Neuronal stem cell (in vitro differentiated cells): ENCODE measurements at regions not wholly inside any gene's neighbourhood (a gene's known extent, or its start where the extent isn't known, plus 50 kb on each side); places are given as distances from the start of the nearest gene placed in this dataset.

Experiments
- DNase-seq: peaks from one replicate; pipeline ENCODE4 v3.0.0-alpha.2; 2013; ENCODE audit warnings: low spot score
- H2AFZ ChIP-seq: one replicate; pipeline ENCODE4 v1.6.1; 2013; ENCODE audit warnings: mild to moderate bottlenecking, low read length, inconsistent platforms
- H2AK5ac ChIP-seq: 2 replicates; pipeline ENCODE4 v1.6.1; 2013; ENCODE audit warnings: low read depth, mild to moderate bottlenecking, inconsistent platforms, low read length, moderate library complexity, mixed read lengths
- H2BK120ac ChIP-seq: 2 replicates; pipeline ENCODE4 v1.6.1; 2013; ENCODE audit warnings: low read depth, mild to moderate bottlenecking, inconsistent platforms, low read length, moderate library complexity, mixed read lengths
- H2BK12ac ChIP-seq: one replicate; pipeline ENCODE4 v1.6.1; 2013; ENCODE audit warnings: low read length, inconsistent platforms
- H2BK15ac ChIP-seq: 2 replicates; pipeline ENCODE4 v1.6.1; 2013; ENCODE audit warnings: mild to moderate bottlenecking, low read length, inconsistent platforms, mixed read lengths
- H2BK5ac ChIP-seq: one replicate; pipeline ENCODE4 v1.6.1; 2013; ENCODE audit warnings: inconsistent platforms, mild to moderate bottlenecking, low read length, moderate library complexity
- H3K14ac ChIP-seq: one replicate; pipeline ENCODE4 v1.6.1; 2013; ENCODE audit warnings: low read length, inconsistent platforms
- H3K18ac ChIP-seq: 2 replicates; pipeline ENCODE4 v1.6.1; 2013; ENCODE audit warnings: low read length, inconsistent platforms
- H3K23ac ChIP-seq: 2 replicates; pipeline ENCODE4 v1.6.1; 2013; ENCODE audit warnings: low read depth, mild to moderate bottlenecking, mixed read lengths, low read length, inconsistent platforms; ENCODE audit not compliant: poor library complexity
- H3K27ac ChIP-seq: replicated peaks from 3 replicates; pipeline ENCODE4 v1.5.1; 2013; ENCODE audit warnings: low read length, inconsistent platforms
- H3K27me3 ChIP-seq, 3 experiments: 2 replicates each; pipeline ENCODE4 v1.6.1; 2013; ENCODE audit warnings: low read length in 3 of 3, mild to moderate bottlenecking in 2 of 3, inconsistent platforms in 1 of 3, low read depth in 1 of 3, mixed read lengths in 1 of 3, moderate library complexity in 1 of 3; ENCODE audit not compliant: control insufficient read depth in 3 of 3, insufficient read depth in 3 of 3
- H3K36me3 ChIP-seq, 2 donors: replicated peaks in 1 of 2; 2 replicates each; pipeline ENCODE4 v1.6.1; 2013; ENCODE audit warnings: low read length in 2 of 2; ENCODE audit not compliant: control insufficient read depth in 2 of 2, insufficient read depth in 2 of 2
- H3K4ac ChIP-seq: 2 replicates; pipeline ENCODE4 v1.6.1; 2013; ENCODE audit warnings: inconsistent platforms, mild to moderate bottlenecking, low read length, moderate library complexity
- H3K4me1 ChIP-seq, 2 donors: 1 replicate in 1 of 2; 2 replicates in 1 of 2; pipeline ENCODE4 v1.6.1; 2013; ENCODE audit warnings: low read length in 2 of 2, low read depth in 1 of 2; ENCODE audit not compliant: control insufficient read depth in 2 of 2, insufficient read depth in 1 of 2
- H3K4me2 ChIP-seq: one replicate; pipeline ENCODE4 v1.6.1; 2013; ENCODE audit warnings: mild to moderate bottlenecking, low read length, inconsistent platforms; ENCODE audit not compliant: insufficient read depth, poor library complexity, severe bottlenecking
- H3K4me3 ChIP-seq, 2 donors: 2 replicates each; pipeline ENCODE4 v1.5.1; 2013; ENCODE audit warnings: low read length in 2 of 2, mild to moderate bottlenecking in 2 of 2, inconsistent platforms in 1 of 2, moderate library complexity in 1 of 2
- H3K79me1 ChIP-seq: one replicate; pipeline ENCODE4 v1.6.1; 2013; ENCODE audit warnings: low read depth, mild to moderate bottlenecking, inconsistent platforms, low read length, moderate library complexity
- H3K9ac ChIP-seq: one replicate; pipeline ENCODE4 v1.6.1; 2013; ENCODE audit warnings: mild to moderate bottlenecking, low read depth, low read length, inconsistent platforms; ENCODE audit not compliant: poor library complexity
- H3K9me3 ChIP-seq, 2 donors: replicated peaks in 1 of 2; 2 replicates each; pipeline versions ENCODE3 to v1.6.1; 2013; ENCODE audit warnings: low read length in 2 of 2, mild to moderate bottlenecking in 2 of 2, inconsistent platforms in 1 of 2, low read depth in 1 of 2, mixed read lengths in 1 of 2, moderate library complexity in 1 of 2; ENCODE audit not compliant: control insufficient read depth in 2 of 2, insufficient read depth in 1 of 2
- H4K8ac ChIP-seq: one replicate; pipeline ENCODE4 v1.6.1; 2013; ENCODE audit warnings: low read depth, mild to moderate bottlenecking, inconsistent platforms, low read length, moderate library complexity
- H4K91ac ChIP-seq: one replicate; pipeline ENCODE4 v1.6.1; 2013; ENCODE audit warnings: low read length, low read depth, mild to moderate bottlenecking, inconsistent platforms; ENCODE audit not compliant: poor library complexity
- WGBS, 2 donors: extraction: QIAGEN DNeasy Blood & Tissue Kit; methylation state at CpG; one replicate each; pipeline ENCODE4 v1.1.7; 2013; ENCODE audit warnings: missing lambda C conversion rate in 2 of 2, mixed read lengths in 1 of 2; ENCODE audit not compliant: insufficient read length in 2 of 2, insufficient replicate concordance in 1 of 2; ENCODE audit errors: extremely low coverage in 2 of 2; 5-methylcytosine and 5-hydroxymethylcytosine counted together

- Histone ChIP-seq H2BK15ac (no peak overlapping the region), H2BK12ac (no peak overlapping the region), H3K9ac (no peak overlapping the region), H3K36me3 (no peaks in the 10 kb centered on the region), H3K23ac (no peak overlapping the region), H3K14ac (no peak overlapping the region), H3K4me1 (no peaks in the 10 kb centered on the region), H4K91ac (no peak overlapping the region), H3K4me2 (no peak overlapping the region), H3K9me3 (peaks cover 11 to 16% of the 10 kb centered on the region in 2 donors), H2BK120ac (no peak overlapping the region), H3K4ac (no peak overlapping the region), H3K27me3 (no peaks in the 10 kb centered on the region), H3K18ac (no peak overlapping the region), H3K79me1 (no peaks in the 10 kb centered on the region), H2BK5ac (no peak overlapping the region), H2AK5ac (no peak overlapping the region), H3K4me3 (no peak overlapping the region), H3K27ac (no peak overlapping the region), H4K8ac (no peak overlapping the region), H2AFZ (no peak overlapping the region)
- no peak for DNase-seq
- WGBS, 2 donors = no CpG with 5 or more reads among the region's 2 CpGs
Observed at GRCh38 chr5:126081209-126081608, 342.0 kb upstream of the GRAMD2B start.

- Histone ChIP-seq H3K4ac (no peak overlapping the region), H3K36me3 (no peaks in the 10 kb centered on the region), H3K4me2 (no peak overlapping the region), H3K27me3 (no peaks in the 10 kb centered on the region), H3K9ac (no peak overlapping the region), H2AK5ac (no peak overlapping the region), H3K23ac (no peak overlapping the region), H3K9me3 (peaks cover 2 to 5% of the 10 kb centered on the region in 2 donors), H3K14ac (no peak overlapping the region), H3K18ac (no peak overlapping the region), H2BK5ac (no peak overlapping the region), H3K27ac (no peak overlapping the region), H2BK12ac (no peak overlapping the region), H2BK120ac (no peak overlapping the region), H3K4me1 (no peaks in the 10 kb centered on the region), H2BK15ac (no peak overlapping the region), H4K91ac (no peak overlapping the region), H3K79me1 (no peaks in the 10 kb centered on the region), H2AFZ (no peak overlapping the region), H4K8ac (no peak overlapping the region), H3K4me3 (no peak overlapping the region)
- WGBS, 2 donors = no CpG with 5 or more reads among the region's 2 CpGs
- DNase-seq = no peak
Observed at GRCh38 chr5:126093041-126093440, 330.2 kb upstream of the GRAMD2B start.

GRCh38 chr5:126093718-126094117, 329.5 kb upstream of the GRAMD2B start:
- no peaks in the 10 kb centered on the region for H3K4me1 ChIP-seq
- H3K27me3 ChIP-seq = no peaks in the 10 kb centered on the region
- H3K4me2 ChIP-seq = no peak overlapping the region
- WGBS, 2 donors = no CpG with 5 or more reads among the region's 5 CpGs
- H3K36me3 ChIP-seq = no peaks in the 10 kb centered on the region
- peaks cover 2 to 5% of the 10 kb centered on the region in 2 donors for H3K9me3 ChIP-seq
- H2BK5ac ChIP-seq = no peak overlapping the region
- no peak overlapping the region for H2AFZ ChIP-seq
- no peak overlapping the region for H3K23ac ChIP-seq
- no peak overlapping the region for H4K91ac ChIP-seq
- H4K8ac ChIP-seq = no peak overlapping the region
- H3K18ac ChIP-seq = no peak overlapping the region
- no peak overlapping the region for H2AK5ac ChIP-seq
- no peaks in the 10 kb centered on the region for H3K79me1 ChIP-seq
- no peak overlapping the region for H3K4me3 ChIP-seq
- no peak overlapping the region for H2BK120ac ChIP-seq
- H3K14ac ChIP-seq = no peak overlapping the region
- H2BK15ac ChIP-seq = no peak overlapping the region
- H3K9ac ChIP-seq = no peak overlapping the region
- no peak overlapping the region for H3K27ac ChIP-seq
- H3K4ac ChIP-seq = no peak overlapping the region
- DNase-seq = no peak
- H2BK12ac ChIP-seq = no peak overlapping the region

- no peak for DNase-seq
- H3K79me1 ChIP-seq = no peaks in the 10 kb centered on the region
- H2AK5ac ChIP-seq = no peak overlapping the region
- no peak overlapping the region for H2BK5ac ChIP-seq
- H3K18ac ChIP-seq = no peak overlapping the region
- H3K27ac ChIP-seq = no peak overlapping the region
- peaks cover 2 to 5% of the 10 kb centered on the region in 2 donors for H3K9me3 ChIP-seq
- H3K14ac ChIP-seq = no peak overlapping the region
- no peak overlapping the region for H3K4me3 ChIP-seq
- no peak overlapping the region for H4K91ac ChIP-seq
- no peak overlapping the region for H3K4ac ChIP-seq
- no CpG with 5 or more reads among the region's 2 CpGs for WGBS, 2 donors
- H3K27me3 ChIP-seq = no peaks in the 10 kb centered on the region
- H3K36me3 ChIP-seq = no peaks in the 10 kb centered on the region
- no peak overlapping the region for H3K4me2 ChIP-seq
- no peak overlapping the region for H2BK12ac ChIP-seq
- no peak overlapping the region for H2BK15ac ChIP-seq
- H2AFZ ChIP-seq = no peak overlapping the region
- no peak overlapping the region for H4K8ac ChIP-seq
- H3K4me1 ChIP-seq = peaks cover 0 to 3% of the 10 kb centered on the region in 2 donors
- H3K9ac ChIP-seq = no peak overlapping the region
- H3K23ac ChIP-seq = no peak overlapping the region
- H2BK120ac ChIP-seq = no peak overlapping the region
Observed at GRCh38 chr5:126094991-126095390, 328.2 kb upstream of the GRAMD2B start.
